AG09309 (cell line): ENCODE measurements at regions not wholly inside any gene's neighbourhood (a gene's known extent, or its start where the extent isn't known, plus 50 kb on each side); places are given as distances from the start of the nearest gene placed in this dataset.

Experiments used
- DNase-seq: peaks from one replicate; pipeline ENCODE4 v3.0.0-alpha.2; 2010; ENCODE audit warnings: low read depth
- H3K4me3 ChIP-seq: 2 replicates; pipeline ENCODE4 v1.5.1; 2011; ENCODE audit warnings: mild to moderate bottlenecking, low read depth, low read length, moderate library complexity; ENCODE audit not compliant: control insufficient read depth
- CTCF ChIP-seq: IDR thresholded peaks from 2 replicates; pipeline ENCODE4 v1.5.1; 2011; ENCODE audit warnings: mild to moderate bottlenecking, low read depth, low read length, inconsistent platforms; ENCODE audit not compliant: insufficient read depth, control insufficient read depth; ENCODE audit errors: missing control alignments

- TF ChIP-seq CTCF = no peak
- no peak overlapping the region for H3K4me3 ChIP-seq
- DNase-seq = no peak
Observed at GRCh38 chr2:20515290-20516220, 68.7 kb downstream of the RHOB start.

GRCh38 chr2:20516291-20516645, 69.4 kb downstream of the RHOB start:
- TF ChIP-seq CTCF = no peak
- H3K4me3 ChIP-seq = no peak overlapping the region
- DNase-seq = no peak

GRCh38 chr2:20516646-20517341, 69.9 kb downstream of the RHOB start:
- no peak for DNase-seq
- no peak overlapping the region for H3K4me3 ChIP-seq
- no peak for TF ChIP-seq CTCF

- H3K4me3 ChIP-seq = no peak overlapping the region
- no peak for DNase-seq
- TF ChIP-seq CTCF = no peak
Observed at GRCh38 chr2:20519309-20519708, 72.4 kb downstream of the RHOB start.

GRCh38 chr2:20520128-20520527, 73.3 kb downstream of the RHOB start:
- H3K4me3 ChIP-seq = no peak overlapping the region
- TF ChIP-seq CTCF = no peak
- no peak for DNase-seq

GRCh38 chr2:20521193-20521592, 74.3 kb downstream of the RHOB start:
- no peak for DNase-seq
- TF ChIP-seq CTCF = no peak
- no peak overlapping the region for H3K4me3 ChIP-seq
